SK-N-MC (cell line): ENCODE measurements at regions not wholly inside any gene's neighbourhood (a gene's known extent, or its start where the extent isn't known, plus 50 kb on each side); places are given as distances from the start of the nearest gene placed in this dataset.
A peak's percentile ranks its signal among the peaks of the same experiment; 100 is the strongest.

Experiments
- DNase-seq: peaks from one replicate; pipeline ENCODE4 v3.0.0-alpha.2; 2011; ENCODE audit warnings: low read depth, low spot score
- H3K27ac ChIP-seq: fragments of 200-600 bp; sonication (generic); 2 replicates; pipeline ENCODE4 v1.5.1; 2016; ENCODE audit warnings: mixed run types
- H3K36me3 ChIP-seq: fragments of 200-600 bp; sonication (generic); 2 replicates; pipeline ENCODE4 v1.6.1; 2017; ENCODE audit warnings: antibody characterized with exemption, low read length, mixed read lengths; ENCODE audit not compliant: insufficient read depth
- H3K4me3 ChIP-seq: fragments of 200-600 bp; sonication (generic); 2 replicates; pipeline ENCODE4 v1.5.1; 2016
- H3K9ac ChIP-seq: fragments of 200-600 bp; sonication (generic); 2 replicates; pipeline ENCODE4 v1.8.0; 2017; ENCODE audit warnings: mixed run types, mixed read lengths; ENCODE audit not compliant: insufficient read length
- H3K9me3 ChIP-seq: fragments of 200-600 bp; sonication (generic); 2 replicates; pipeline ENCODE4 v1.6.1; 2017; ENCODE audit warnings: low read depth, mild to moderate bottlenecking, antibody characterized with exemption, low read length, moderate library complexity, mixed read lengths
- EZH2 ChIP-seq: fragments of 200-600 bp; sonication (generic); IDR thresholded peaks from one replicate; pipeline ENCODE4 v1.6.1; 2017; ENCODE audit warnings: antibody characterized with exemption
- FOXP2 ChIP-seq: optimal IDR thresholded peaks from 2 replicates; pipeline ENCODE3; 2011; ENCODE audit warnings: mild to moderate bottlenecking, moderate library complexity; ENCODE audit not compliant: insufficient read depth; ENCODE audit errors: extremely low read length, control extremely low read depth
- POLR2AphosphoS5 ChIP-seq: IDR thresholded peaks from 2 replicates; pipeline ENCODE4 v1.6.1; 2012; ENCODE audit warnings: mild to moderate bottlenecking, low read depth, low read length, borderline replicate concordance

DNA sequence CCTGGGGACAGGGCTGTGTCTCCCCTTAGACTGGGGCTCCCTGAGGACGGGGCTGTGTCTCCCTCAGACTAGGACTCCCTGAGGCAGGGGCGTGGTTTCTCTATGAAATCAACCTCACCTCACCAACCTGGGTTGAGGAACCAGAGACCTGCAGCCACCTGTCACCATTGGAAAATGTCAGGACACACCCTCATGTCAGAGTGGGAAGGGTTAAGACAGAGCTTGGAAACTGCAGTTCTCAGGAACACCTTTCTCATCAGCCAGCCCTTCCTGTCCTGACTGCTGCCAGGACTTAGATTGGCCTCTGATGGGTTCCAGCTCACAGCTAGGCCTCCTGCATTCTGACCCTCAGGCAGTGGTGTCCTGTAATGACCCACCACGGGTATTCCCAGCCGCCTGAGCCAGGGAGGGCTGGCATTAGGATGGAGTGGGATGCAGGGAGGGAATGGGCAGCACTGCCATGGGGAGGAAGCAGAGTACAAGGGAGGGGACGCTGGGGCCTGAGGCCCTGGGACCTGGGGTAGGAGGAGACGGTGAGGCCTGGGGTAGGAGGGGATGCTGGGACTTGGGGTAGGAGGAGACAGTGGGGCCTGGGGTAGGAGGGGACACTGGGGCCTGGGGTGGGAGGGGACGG, 76.3 kb downstream of the MRPL14 start:
- no peaks in the 10 kb centered on the region for H3K9me3 ChIP-seq
- H3K36me3 ChIP-seq = no peaks in the 10 kb centered on the region
- no peak overlapping the region for H3K9ac ChIP-seq
- no peak for TF ChIP-seq FOXP2
- TF ChIP-seq POLR2AphosphoS5 = no peak
- TF ChIP-seq EZH2 = no peak
- no peak overlapping the region for H3K4me3 ChIP-seq
- H3K27ac ChIP-seq = peak overlapping the region; percentile 58; the same call in 1 of the 2 replicates
- DNase-seq = no peak

DNA sequence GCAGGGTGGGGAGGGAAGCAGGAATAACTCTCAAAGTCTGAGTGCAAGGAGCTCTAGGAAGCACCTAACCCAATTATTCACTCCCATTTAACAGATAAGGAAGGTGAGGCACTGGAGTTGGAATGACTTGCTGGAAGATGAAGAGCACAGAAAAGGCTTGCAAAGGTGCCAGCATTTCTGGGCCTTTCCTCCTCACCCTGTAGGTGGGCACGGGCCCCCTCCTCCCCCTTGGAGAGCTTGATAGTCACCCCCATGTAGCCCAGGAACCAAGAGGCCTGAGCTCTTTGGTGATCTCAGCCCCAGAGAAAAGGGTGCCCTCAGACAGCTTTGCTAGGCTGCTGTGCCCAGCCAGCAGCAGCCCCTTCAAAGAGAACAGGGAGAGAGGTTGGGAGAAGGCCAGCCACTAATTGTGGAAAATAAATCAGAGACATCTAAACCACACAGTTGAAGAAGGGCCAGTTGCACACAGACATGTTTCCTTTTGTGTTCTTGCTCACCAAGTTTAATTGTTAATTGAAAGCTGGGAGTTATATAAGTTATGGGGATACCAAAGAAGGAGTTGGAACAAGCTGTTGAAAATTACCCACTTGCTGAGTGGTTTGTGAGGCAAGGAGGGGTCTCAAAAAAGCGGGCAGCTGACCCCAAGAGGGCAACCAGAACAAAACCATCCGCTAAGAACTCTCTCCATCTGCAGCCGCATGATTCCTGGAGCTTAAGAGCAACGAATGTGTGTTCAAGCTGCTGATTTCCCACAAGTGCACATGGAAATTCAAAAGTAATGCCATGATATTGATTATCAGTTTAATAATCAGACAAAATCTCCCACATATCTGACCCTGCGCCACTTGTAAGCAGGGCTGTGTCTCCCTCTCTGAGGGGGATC, 77.0 kb downstream of the MRPL14 start:
- no peak for TF ChIP-seq POLR2AphosphoS5
- TF ChIP-seq EZH2 = no peak
- TF ChIP-seq FOXP2 = no peak
- Histone ChIP-seq H3K9ac (peak overlapping the region; percentile 45), H3K4me3 (no peak overlapping the region), H3K36me3 (no peaks in the 10 kb centered on the region), H3K27ac (peak overlapping the region; percentile 58; the same call in 1 of the 2 replicates), H3K9me3 (no peaks in the 10 kb centered on the region)
- DNase-seq = no peak

DNA sequence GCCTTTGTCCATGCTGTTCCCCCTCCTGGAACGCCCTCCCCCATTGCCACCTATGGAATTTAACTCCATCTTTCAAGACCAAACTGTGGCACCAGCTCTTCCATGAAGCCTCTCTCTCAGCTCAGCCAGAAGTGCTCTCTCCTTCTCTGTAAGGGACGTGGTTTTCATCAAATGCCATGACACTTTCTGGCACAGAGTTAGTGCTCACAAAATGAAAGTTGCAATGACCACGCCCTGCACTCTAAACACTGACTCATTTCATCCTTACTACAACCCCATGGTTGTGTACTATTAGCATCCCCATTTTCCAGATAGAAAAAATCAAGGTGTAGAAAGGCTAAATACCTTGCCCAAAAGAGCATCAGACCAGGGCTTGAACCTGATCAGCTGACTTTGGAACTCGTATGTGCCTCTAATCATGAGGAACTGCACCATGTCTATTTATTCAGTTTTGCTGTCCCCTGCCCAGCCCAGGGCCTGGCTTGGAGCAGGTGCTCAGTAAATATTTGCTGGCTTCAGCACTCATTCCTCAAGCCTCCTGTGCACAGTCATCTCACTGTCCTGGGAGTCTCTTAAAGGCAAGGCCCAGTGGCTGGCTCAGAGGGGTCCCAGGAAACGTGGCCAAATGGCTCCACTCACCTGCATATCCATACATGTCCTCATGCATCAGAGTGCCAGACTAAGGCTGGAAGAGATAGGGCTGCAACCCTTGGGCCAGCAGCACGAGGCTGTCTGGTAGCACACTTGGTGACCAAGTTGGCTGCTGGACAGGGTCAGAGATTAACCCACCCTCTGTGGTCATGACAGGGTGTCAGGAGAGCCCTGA, 77.9 kb downstream of the MRPL14 start:
- DNase-seq = no peak
- Histone ChIP-seq H3K36me3 (no peaks in the 10 kb centered on the region), H3K9ac (no peak overlapping the region), H3K4me3 (no peak overlapping the region), H3K27ac (no peak overlapping the region), H3K9me3 (no peaks in the 10 kb centered on the region)
- TF ChIP-seq POLR2AphosphoS5 = no peak
- TF ChIP-seq FOXP2 = no peak
- no peak for TF ChIP-seq EZH2

DNA sequence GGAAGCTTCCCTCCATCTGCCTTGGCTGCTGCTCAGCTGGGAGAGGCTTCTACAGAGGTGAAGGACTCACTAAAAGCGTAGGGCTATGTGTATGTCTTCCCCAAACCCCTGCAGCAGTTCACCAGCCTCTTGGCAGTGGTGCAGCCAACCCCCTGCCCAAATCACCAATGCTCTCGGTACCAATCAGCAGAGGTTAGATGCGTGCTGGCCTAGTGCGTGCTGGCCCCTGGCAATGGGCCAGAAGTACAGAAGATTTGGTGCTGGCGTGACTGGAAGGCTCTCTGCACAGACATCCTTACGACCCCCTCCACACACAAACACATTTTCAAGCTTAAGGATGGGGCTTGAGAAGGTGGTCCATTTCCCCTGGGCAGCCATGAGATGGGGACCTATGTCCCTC, 79.0 kb downstream of the MRPL14 start:
- DNase-seq = no peak
- Histone ChIP-seq H3K36me3 (no peaks in the 10 kb centered on the region), H3K9me3 (no peaks in the 10 kb centered on the region), H3K9ac (no peak overlapping the region), H3K4me3 (no peak overlapping the region), H3K27ac (no peak overlapping the region)
- TF ChIP-seq FOXP2 = no peak
- no peak for TF ChIP-seq EZH2
- no peak for TF ChIP-seq POLR2AphosphoS5

DNA sequence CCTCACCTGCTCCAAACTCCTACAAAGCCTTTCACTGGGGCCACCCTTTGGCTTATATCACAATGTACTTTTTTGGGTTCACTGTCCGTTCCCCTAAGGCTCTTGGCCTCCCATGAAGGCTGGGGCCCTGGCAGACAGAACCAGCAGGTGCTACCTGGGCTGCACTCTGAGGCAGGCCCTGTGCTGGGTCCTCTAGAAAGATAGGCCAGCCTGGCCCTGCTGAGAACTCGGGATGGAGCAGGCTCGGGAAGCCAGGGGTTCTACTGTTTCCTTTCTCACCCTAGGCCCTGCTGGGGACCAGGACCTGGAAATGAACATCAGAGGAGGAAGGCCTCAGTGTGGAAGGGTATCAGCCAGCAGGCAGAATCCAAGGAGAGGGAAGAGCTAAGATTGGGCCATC, 79.5 kb downstream of the MRPL14 start:
- Histone ChIP-seq H3K27ac (no peak overlapping the region), H3K4me3 (no peak overlapping the region), H3K36me3 (no peaks in the 10 kb centered on the region), H3K9ac (no peak overlapping the region), H3K9me3 (no peaks in the 10 kb centered on the region)
- TF ChIP-seq EZH2 = no peak
- TF ChIP-seq POLR2AphosphoS5 = no peak
- no peak for TF ChIP-seq FOXP2
- no peak for DNase-seq

DNA sequence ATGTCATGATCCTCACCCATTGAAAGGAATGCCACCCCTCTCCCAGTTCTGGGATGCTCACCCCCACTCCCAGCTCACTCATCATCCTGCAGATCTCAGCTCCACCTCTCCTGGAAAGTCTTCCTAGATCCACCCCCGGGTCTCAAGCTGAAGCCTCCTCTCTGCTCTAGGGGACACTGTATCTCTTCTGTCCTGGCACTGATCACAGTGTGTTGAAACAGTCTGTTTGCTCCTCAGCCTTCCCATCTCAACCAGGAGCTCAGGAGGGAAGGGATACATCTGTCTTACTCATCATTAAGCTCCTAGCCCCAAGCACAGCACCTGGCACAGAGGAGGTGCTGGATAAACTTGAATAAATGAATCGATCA, 80.1 kb downstream of the MRPL14 start:
- no peaks in the 10 kb centered on the region for H3K9me3 ChIP-seq
- no peak overlapping the region for H3K9ac ChIP-seq
- no peak overlapping the region for H3K4me3 ChIP-seq
- TF ChIP-seq FOXP2 (no peak), POLR2AphosphoS5 (no peak), EZH2 (no peak)
- DNase-seq = no peak
- no peaks in the 10 kb centered on the region for H3K36me3 ChIP-seq
- H3K27ac ChIP-seq = no peak overlapping the region

DNA sequence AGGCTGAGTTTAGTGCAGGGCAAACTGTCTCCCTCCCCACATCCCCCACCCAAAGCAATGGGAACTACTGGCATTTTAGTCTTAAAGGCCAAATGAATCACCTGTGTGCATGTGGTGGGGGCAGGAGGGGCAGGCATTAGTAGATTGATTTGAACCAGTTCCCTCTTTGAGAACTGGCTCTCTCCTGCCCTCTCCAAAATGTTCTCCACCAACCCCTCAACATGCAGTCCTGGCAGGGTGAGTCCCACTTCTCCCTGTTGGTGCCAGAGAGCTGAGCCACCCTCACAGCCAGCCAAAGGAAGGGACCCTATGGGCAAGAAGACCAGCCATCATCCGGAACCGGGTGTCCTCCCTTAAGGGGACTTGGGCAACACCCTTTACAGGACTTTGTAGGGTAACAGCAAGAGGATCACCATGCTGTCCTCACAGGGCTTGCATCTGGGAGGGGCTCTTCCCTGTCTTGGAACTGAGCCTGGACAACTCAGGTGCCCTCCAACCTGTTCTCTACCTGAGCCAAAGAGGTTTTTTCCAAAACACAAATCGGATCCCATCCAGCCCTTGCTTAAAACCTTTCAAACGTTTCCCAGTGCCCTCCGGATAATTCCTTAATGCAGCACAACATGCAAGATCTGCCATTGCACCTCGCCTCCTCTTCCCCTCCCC, 80.6 kb downstream of the MRPL14 start:
- Histone ChIP-seq H3K4me3 (no peak overlapping the region), H3K9me3 (no peaks in the 10 kb centered on the region), H3K27ac (no peak overlapping the region), H3K9ac (no peak overlapping the region), H3K36me3 (no peaks in the 10 kb centered on the region)
- TF ChIP-seq FOXP2 (no peak), POLR2AphosphoS5 (no peak), EZH2 (no peak)
- DNase-seq = no peak
